SU-DHL-6 (cell line): ENCODE measurements at regions not wholly inside any gene's neighbourhood (a gene's known extent, or its start where the extent isn't known, plus 50 kb on each side); places are given as distances from the start of the nearest gene placed in this dataset.

ENCODE experiments used
- CTCF ChIP-seq: fragments of 200-600 bp; sonication (generic); IDR thresholded peaks from one replicate; pipeline ENCODE4 v1.5.1; 2017; ENCODE audit warnings: antibody characterized with exemption, mild to moderate bottlenecking, low read length, moderate library complexity; ENCODE audit not compliant: insufficient read depth, poor library complexity, severe bottlenecking
- EZH2phosphoT487 ChIP-seq: fragments of 200-600 bp; sonication (generic), shearing (Covaris generic); conservative IDR thresholded peaks from 2 replicates; pipeline ENCODE4 v1.6.1; 2018; ENCODE audit warnings: mild to moderate bottlenecking, antibody characterized with exemption, low read length, moderate library complexity, mixed read lengths

GRCh38 chr5:26518065-26518464 lies 520.3 kb downstream of the CDH9 start:
- no peak for TF ChIP-seq CTCF
- TF ChIP-seq EZH2phosphoT487: no peak
